Activated CD4-positive, CD25-positive, alpha-beta regulatory T cell treated with anti-CD3 and anti-CD28 coated beads, Interleukin-2, amount 50 U/mL, for 24 hours (primary cell): ENCODE measurements at regions not wholly inside any gene's neighbourhood (a gene's known extent, or its start where the extent isn't known, plus 50 kb on each side); places are given as distances from the start of the nearest gene placed in this dataset.
"Not testable (repeated sequence)": the region's sequence is repeated elsewhere in the genome, so short reads cannot be mapped to it uniquely, and the experiment has no call there.

Source experiments
- ATAC-seq, 2 donors: fragments of 150-1000 bp; cut with Tn5 transposase; one replicate each; pipeline ENCODE4 v1.10.0; 2021; ENCODE audit warnings: mild to moderate bottlenecking in 1 of 2, moderate library complexity in 1 of 2

DNA sequence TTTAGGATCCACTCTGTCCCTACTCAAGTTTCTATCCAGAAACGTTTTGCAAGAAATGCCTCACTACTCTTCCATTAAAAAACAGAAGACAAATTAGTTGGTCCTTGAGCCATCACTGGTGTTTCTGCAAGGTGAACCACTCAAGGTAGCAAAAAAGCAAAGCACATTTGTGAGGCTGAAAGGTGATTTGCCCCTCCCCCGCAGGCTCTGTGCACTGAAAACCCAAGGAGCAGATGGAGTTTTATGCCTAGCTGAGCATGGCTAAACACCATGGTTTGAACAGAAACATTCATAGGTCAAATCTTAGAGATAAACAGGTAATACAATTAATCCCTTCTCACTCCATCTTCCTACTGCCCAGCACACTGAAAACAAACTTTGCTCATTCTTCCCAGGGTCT lies 538.2 kb upstream of the CDH5 start:
- no peak for ATAC-seq

DNA sequence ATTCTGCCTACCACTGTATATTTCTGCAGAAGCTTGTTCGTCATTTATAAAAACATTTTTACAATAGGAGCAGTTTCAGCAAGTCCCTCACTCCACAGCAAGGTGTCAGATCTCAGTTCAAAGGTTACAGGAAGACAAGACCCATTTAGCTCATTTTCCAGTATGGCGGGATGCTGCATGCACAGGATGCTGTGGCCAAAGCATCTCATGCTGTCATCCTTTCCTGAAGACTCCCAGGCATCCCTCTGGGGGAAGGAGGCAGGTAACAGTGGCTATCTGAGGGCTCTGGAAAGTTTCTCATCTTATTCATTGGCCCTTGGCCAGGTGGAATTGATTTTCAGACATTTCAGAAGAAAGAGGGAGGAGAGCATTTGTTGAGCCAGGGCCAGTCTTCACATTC lies 539.3 kb upstream of the CDH5 start:
- no peak for ATAC-seq

DNA sequence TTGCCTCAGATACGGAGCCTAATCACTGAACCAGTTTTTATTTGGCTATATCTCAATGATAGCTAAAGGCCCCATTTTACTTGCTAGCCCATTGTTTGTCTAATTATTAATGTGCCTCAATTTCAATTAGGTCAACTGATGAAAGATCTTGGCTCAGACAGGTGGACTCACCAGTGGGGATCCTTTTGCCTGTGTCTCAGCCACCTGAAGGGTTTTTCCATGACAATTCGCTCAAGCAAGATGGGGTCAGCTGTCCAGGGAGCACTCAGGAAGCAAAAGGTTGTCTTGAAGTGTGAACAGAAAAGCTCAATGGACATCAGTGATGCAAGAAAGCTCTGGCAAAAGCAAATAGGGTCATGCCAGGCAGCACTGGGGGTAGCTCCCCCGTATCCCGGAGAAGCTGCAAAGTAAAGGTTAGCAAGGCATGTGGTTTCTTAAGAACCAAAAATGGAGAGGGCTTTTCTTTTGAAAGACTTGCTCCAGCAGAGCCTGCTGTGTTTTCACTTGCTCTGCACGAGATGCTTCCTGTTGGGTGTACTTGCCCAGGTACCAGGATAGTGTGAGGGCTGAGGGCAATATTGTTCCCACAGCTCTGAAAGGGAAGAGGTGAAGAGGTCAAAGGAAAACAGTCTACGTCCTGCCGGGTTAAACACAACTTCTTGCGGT lies 541.2 kb upstream of the CDH5 start:
- ATAC-seq = no peak

DNA sequence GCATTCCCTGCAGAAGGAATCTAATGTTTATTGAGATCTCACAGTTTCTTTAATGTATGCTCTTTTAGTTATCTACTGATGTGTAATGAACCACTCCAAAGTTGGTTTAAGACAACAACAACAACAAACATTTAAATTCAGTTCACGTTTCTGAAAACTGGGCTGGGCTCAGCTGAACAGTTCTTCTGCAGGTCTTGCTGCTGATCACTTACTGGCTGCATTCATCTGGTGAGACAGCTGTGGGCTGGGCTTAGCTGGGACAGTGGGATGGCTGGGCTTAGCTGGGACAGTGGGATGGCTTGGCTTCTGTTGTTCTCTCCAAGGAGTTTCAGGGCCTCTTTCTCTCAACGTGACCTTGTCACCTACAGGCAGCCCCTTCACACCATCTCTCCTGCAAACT lies 544.3 kb upstream of the CDH5 start:
- ATAC-seq = no peak

DNA sequence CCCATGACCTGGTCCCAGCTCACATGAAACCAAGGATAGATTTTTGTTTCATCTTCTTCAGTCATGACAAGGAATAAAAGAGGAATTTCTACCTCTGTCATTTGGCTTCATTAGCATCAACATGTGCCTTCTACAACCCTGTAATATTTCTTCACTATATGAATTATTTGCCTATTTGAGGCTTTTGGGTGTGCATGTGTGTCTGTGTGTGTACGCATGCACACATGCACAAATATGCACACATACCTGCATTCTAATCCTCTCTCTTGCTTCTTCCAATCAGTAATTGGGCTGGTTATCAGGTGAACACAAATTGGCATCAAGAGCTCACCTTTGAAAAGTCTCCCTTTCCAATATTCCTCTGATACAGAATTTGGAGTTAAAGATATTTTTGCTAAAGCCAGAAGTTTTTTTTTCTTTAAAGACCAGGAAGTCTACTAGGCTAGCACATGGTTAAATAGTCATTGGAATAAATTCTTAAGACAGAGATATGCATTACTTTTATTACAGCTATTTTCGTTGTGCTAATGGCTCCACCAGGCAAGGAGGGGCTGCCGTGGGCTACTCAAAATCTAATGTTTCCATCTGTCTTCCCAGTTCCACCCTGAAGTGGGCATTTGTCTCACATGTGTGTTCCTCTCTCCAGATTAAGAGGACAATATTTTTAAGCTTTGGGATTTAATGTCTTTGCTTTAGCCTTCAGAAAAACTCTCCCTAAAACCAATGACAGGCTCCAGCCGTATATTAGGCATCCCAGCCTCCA lies 547.2 kb upstream of the CDH5 start:
- no peak for ATAC-seq

DNA sequence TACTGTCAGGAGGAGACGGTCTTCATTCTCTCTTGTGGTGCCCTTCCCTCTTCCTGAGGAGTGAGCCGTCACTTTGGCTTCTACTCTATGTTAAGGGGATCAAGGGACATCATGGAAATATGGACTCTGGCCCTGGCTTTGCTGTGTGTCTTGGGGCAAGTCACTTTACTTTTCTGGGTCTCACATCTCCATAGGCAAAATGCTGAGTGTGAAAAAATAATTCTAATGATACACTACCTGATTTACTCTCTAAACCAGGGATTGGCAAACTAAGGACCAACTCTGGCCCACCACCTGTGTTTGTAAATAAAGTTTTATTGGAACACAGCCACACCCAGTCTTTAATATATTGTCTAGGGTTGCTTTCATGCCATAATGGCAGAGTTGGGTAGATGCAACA lies 548.7 kb upstream of the CDH5 start:
- no peak for ATAC-seq

DNA sequence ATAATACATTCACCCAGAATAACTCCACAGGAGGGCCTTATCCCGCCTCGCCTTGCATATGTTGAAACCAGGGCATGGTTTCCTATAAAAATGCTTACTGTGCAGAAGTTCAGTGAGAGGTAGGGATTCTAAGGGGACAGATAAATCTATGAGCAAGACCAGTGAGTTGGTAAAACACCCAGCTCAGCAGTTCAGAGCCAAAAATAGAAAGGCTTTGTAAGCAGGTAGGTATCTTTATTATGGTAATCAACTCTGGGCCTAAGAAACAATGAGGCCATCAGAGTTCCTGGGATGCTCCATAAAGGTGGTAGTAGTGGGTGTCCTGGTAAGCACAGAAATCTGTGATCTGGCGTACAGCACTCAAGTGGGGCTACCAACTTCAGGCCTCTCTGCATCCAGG lies 549.4 kb upstream of the CDH5 start:
- ATAC-seq = no peak

DNA sequence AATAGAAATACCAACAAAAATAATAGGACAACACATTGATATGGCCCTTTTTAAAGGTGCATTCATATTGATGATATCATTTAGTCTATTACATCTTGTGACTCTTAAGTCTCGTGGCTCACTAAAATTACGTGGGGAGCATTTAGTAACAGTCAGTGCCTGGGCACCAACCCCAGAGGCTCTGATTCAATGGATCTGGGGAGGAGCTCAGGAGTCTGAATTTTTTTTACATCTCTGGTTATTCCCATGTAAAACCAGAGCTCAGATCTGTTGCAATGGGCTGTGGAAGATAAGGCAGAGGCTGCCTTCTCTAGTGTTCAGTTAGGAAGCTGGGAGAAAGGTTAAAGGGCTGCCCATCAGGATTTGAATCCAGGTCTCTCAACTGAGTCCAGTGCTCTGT lies 549.9 kb upstream of the CDH5 start:
- ATAC-seq = no peak

DNA sequence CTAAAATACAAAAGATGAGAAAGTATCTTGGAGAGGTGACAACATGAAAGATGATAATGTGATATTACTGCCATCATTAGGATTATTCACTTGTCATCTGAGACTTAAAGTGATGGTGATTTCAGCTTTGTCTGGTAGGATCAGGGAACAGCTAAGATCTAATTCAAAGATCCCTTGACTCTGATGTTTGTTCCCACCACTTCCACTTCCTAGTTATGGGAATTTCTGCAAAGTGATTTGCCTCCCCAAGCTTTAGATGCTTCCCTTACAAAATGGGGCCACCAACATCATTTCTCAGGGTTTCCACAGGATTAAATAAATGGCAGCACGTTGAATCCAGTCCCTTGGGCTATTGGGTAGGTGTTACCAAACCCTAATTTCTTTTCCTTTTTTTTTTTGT lies 550.8 kb upstream of the CDH5 start:
- no peak for ATAC-seq

DNA sequence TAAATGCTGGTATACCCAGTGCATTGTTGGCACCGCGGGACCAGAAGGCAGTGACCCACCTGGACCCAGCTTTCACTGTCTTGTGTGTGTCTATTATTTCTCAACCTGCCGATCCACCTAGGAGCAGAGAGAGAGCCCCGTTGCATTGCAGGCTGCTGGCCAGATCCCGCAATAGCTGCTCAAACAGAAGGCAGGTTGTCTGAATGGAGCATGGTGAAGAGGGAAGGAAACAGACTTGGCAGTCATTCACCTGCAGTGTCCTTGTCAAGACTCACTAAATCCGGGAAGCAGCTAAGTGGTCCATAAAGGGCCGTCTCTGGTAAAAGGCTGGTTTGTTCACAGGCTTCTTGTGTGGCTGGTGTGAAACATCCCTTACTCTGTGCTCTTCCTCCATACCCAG lies 552.6 kb upstream of the CDH5 start:
- not testable (repeated sequence) for ATAC-seq

DNA sequence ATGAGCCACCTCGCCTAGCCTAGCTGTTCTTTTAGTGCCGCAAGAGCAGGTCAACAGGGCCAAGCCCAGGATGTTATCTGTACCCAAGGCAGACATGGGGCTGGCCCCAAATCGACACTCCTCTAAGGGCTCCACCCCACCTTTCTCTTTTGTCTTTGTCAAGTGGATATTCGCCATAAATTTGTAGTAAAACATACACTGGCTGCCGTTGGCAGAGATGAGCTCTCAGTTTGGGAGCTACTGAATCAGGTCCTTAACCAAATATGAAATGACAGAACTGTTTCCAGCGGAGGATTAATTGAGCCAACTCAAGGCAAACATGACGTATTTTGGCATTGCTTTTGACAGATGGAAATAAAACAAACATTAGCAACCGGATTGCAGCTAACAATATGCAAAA lies 556.9 kb upstream of the CDH5 start:
- no peak for ATAC-seq

DNA sequence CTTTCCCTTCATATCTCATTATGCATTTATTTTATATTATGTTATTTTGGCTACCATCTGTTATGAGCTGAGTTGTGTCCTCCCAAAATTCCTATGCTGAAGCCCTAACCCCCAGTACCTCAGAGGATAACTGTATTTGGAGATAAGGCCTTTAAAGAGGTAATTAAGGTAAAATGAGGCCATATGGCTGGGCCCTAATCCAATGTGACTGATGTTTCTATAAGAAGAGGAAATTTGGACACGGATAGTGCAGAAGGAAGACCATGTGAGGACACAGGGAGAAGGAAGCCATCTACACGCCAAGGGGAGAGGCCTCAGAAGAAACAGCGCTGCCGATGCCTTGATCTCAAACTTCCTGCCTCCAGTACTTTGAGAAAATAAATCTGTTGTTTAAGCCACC lies 557.7 kb upstream of the CDH5 start:
- ATAC-seq = no peak

DNA sequence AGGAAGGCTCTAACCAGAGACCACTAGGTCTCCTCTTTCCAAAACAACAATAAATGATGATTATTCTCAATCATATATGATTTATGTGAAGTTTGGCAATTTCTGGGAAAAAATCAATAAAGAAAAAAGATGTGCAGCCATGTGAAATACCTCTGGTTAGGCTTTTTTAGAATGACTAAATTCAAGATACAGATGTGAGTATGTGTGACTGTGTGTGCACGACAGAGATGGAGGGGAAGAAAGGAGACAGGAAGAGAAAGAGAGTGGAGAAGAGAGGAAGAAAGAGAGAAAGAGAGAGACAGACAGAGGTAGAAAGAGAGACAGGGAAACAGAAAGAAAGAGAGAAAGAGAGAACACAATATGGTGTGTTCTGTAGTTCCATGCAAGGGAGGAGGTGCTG lies 558.6 kb upstream of the CDH5 start:
- no peak for ATAC-seq

DNA sequence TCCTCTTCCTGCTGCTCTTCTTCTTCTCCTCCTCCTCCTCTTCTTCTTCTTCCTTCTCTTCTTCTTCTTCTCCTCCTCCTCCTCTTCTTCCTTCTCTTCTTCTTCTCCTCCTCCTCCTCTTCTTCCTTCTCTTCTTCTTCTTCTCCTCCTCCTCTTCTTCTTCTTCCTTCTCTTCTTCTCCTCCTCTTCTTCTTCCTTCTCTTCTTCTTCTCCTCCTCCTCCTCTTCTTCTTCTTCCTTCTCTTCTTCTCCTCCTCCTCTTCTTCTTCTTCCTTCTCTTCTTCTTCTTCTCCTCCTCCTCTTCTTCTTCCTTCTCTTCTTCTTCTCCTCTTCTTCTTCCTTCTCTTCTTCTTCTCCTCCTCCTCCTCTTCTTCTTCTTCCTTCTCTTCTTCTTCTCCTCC lies 560.8 kb upstream of the CDH5 start:
- ATAC-seq = not testable (repeated sequence)

DNA sequence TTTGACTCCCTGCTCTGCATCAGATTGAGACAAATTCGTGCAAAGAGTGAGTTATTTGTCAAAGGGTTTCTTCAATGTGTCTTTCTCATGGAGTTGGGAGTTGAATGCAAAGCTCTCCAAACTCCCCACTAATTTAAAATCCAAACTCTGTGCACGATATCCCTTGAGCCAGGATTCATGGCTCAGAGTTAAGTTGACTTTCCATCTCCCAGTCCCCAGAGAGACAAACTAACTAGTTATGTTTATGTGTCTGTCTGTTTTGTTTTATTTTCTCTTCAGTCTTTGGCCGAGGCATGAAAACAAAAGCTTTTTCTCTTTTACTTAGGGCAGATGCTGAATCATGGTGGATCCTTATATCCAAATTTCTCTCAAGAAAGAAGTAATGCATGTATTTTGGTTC lies 570.0 kb upstream of the CDH5 start:
- no peak for ATAC-seq

DNA sequence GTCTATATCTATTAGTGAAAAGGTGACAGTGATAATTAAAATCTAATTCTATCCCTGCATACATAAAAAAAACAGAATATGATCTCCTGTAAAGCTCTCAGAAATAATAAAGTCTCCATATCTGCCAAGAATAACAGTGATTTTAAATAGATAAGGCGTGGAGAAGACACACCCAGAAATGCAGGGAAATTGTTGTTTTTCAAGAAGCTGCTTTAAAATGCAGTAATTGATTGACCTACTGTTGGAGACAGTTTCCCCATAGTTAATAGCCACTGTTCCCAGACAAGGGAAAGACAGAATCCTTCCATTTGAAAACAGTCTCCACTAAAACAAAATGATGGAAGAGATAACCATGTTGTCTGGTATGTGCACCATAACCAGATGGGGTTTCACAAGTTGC lies 571.5 kb upstream of the CDH5 start:
- ATAC-seq = no peak

DNA sequence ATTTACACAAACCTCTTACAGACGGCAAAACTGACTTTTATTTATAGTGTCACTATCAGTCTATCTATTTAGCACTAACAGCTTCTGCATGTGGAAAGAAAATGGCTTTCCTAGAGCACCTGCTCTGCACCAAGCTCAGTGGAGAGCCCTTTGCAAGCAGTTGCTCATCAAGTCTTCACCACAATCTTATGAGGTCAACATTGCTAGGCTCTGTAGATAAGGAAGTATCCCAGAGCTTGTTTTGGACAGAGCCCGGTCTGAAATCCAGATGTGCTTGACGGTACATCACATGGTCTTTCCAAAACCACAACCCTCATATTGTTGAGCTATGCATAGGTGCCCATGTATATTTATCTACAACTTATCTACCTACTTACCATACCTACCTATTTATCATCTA lies 572.7 kb upstream of the CDH5 start:
- no peak for ATAC-seq

DNA sequence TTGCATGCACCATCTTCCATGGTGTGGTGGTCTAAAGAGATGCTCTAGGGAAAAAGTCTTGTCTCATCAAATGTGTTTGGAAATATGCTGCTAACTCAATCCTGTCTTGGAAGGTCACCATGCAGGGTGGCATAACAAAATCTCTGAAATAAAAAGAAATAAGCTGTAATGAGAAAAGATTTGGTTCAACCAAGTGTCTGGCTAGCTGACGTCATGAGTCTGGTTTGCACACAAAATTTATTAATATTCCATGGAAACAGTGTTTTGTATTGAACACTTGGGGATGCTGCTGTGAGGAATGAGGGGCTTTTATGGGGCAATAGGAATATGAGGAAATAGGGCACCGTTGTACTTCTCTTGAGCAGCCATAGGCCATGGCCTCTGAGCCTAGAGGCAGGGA lies 575.7 kb upstream of the CDH5 start:
- no peak for ATAC-seq

DNA sequence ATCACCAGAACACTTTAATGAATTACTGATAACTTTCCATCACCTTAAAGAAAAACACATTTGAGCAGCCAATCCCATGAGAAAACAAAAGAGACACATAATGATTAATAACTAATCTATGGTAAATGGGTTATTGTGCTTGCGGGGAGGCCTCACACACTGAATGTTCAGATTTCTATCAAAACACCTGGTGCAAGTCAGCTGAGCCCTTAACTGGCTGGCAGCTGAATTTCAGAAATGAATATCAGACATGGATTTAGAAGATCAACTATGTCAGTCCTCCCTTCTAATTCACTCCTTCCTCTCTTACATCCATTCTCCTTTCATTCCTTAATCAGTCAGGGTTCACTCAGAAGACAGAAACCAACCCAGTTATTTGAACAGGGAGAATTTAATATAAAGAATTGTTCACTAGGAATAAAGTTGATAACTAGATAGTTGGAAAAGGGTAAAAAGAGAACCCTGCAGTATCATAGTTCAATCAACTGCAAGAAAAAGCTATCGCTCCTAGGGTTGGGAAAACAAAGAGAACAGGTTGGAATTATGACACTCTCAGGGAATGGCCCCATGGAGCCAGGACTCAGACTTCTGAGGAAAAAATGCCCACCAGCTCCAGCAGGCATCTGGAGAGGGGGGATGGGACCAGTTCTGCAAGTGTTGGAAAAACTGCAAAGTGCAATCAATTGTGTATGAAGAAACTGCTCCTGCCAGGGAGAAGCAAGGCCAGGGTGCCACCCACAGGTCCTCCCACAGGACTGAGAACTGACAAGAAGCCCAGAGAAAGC lies 577.1 kb upstream of the CDH5 start:
- no peak for ATAC-seq

DNA sequence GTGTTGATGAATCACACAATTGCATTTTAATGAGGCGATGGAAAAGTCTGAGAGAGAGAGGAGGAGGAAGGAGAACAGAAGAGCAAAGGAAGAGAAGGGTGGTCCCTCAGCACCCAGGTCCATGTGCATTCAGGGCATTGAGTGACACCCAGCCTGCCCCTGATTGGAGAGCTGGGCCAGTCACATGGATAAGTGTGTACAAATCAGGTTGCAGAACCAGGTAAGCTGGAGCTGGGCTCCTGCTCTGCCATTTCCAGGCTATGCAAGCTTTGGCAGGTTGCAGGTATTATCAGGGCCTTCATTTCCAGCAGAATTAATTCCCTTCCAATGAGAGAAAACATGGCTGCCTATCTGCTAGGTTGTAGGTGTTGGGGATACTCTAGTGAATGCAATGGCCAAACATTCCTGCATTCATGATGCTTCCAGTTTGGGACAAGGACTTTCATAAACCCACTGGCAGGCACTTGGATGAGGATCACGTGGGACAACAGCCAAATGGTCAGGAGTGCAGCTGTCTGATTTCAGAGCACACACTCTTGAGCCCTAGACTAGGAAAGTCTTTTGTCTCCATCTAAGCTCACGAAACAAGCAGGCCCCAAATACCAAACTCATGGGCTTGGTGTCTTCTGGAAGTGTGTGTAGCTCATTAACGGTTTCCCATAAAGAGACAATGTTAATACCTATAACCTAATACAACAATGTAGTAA lies 577.9 kb upstream of the CDH5 start:
- ATAC-seq = no peak

DNA sequence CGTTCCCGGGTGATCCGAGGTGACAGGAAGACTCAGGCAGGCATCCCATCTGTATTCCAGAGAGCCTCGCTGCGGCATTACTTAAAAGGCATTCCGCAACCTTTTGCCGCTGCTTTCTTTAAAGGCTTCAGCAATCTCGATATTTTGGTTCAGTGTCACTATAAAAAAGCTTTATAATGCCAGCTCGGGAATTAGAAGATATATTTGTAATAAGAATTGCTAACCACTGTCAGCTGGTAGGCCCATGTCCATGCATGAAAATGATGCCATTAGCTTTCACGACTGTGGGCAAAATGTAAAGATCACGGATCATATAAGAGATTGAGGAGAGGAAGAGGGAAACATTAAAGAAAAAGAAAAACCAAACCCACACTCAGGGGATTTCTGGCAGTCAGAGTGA lies 578.6 kb upstream of the CDH5 start:
- ATAC-seq = no peak

DNA sequence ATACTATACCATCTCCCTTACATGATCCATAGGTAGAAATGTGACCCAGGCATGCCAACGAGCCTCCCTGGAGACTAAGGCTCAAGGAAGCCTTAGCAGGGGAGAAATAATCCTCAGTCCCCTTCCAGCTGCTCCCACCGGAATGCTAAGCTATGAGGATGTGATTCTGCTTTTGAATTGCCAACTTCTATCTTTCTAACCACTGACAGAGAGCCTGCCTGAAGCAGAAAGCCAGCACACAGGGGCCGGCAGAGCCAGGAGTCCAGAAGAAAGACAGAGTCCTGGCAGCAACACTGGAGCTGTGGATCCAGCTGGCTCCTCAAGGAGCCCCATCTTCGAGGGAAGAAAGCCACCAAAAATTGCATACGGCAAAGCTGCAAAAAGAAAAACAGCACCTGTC lies 579.6 kb upstream of the CDH5 start:
- ATAC-seq = no peak

DNA sequence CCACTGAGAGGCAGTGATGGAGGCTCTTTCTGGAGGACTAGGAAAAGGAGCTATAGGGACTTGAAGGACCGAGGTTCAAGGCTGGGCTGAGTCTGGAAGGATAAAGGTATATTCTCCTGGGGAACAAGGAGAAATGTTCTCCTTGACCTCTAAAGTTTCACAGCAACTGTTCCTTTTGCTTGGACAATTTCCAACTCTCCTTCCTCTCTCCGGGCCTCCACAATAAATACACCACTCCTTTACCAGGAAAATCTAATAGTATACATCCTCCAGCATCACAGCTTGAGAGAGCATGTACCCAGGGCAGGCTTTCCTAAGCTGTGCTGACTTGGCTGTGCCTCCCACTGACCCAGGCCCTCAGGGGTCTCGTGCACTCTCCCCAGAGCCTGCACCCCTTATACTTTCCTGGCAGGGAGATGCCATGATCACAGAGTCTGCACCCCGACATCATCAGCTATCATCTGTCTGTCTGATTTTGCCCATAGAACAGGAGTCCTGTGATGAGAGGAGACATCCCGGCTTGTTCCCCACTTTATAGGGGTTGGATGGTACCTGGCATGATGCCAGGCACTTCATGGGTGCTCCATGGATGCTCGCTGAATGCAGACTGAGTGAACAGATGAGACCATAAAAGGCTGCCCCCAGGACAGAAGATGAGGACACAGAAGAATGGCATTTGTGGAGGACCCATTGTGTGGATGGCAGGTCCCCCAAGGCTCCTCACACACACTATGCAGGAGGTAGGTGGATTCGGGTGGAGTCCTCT lies 582.6 kb upstream of the CDH5 start:
- ATAC-seq = no peak
